ENCODE measurements at regions not wholly inside any gene's neighbourhood (a gene's known extent, or its start where the extent isn't known, plus 50 kb on each side); places are given as distances from the start of the nearest gene placed in this dataset.
"Not testable (repeated sequence)": the region's sequence is repeated elsewhere in the genome, so short reads cannot be mapped to it uniquely, and the experiment has no call there.

GRCh38 chr12:131561051-131561450, 149.8 kb upstream of the SFSWAP start:
- no peak for DNase-seq (ENCODE audit: low read depth in 2 of 2, low spot score in 1 of 2)

- DNase-seq (ENCODE audit: low read depth in 2 of 2, low spot score in 1 of 2): no peak
These were observed 148.8 kb upstream of the SFSWAP start for GRCh38 chr12:131561891-131562684.

GRCh38 chr12:131564138-131564727, 146.7 kb upstream of the SFSWAP start:
- DNase-seq (ENCODE audit: low read depth in 2 of 2, low spot score in 1 of 2): not testable (repeated sequence)

- DNase-seq (ENCODE audit: low read depth in 2 of 2, low spot score in 1 of 2): no peak
These were observed 146.0 kb upstream of the SFSWAP start for GRCh38 chr12:131564845-131565244.

GRCh38 chr12:131565267-131566015, 145.4 kb upstream of the SFSWAP start:
- no peak for DNase-seq (ENCODE audit: low read depth in 2 of 2, low spot score in 1 of 2)

DNA sequence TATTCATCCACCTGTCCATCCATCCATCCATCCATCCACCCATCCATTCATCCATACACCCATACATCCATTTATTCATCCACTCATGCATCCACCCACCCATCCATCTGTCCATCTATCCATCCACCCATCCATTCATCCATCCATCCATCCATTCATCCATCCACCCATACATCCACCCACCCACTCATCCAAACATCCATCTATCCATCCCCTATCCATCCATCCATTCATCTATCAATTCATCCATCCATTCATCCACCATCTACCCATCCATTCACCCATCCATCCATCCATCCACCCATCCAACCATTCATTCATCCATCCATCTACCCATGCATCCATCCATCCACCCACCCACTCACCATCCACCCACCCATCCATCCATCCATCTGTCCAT, 142.6 kb upstream of the SFSWAP start:
- DNase-seq (ENCODE audit: low read depth in 2 of 2, low spot score in 1 of 2): no peak

DNA sequence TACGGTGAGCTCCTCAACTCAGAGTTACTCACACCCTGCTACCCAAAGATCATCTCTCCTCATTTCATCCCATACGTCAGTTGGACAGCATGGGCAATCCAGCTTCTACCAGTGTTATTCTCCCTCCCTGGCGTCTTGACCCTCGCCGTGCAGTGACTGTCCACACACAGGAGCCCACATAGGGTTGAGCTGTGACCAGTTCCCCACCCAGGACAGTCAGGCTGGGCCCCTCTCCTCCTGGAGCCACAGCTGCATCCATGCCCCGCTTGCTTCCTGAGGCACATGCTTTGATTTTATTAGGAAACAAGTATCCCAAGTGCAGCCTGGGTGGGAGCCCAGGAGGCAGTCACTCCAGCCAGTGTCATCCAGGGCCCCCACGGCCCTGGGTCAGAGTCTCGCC, 140.3 kb upstream of the SFSWAP start:
- DNase-seq (ENCODE audit: low read depth in 2 of 2, low spot score in 1 of 2): no peak

GRCh38 chr12:131571827-131572226, 139.1 kb upstream of the SFSWAP start:
- no peak for DNase-seq (ENCODE audit: low read depth in 2 of 2, low spot score in 1 of 2)

GRCh38 chr12:131572626-131573025, 138.3 kb upstream of the SFSWAP start:
- no peak for DNase-seq (ENCODE audit: low read depth in 2 of 2, low spot score in 1 of 2)

DNA sequence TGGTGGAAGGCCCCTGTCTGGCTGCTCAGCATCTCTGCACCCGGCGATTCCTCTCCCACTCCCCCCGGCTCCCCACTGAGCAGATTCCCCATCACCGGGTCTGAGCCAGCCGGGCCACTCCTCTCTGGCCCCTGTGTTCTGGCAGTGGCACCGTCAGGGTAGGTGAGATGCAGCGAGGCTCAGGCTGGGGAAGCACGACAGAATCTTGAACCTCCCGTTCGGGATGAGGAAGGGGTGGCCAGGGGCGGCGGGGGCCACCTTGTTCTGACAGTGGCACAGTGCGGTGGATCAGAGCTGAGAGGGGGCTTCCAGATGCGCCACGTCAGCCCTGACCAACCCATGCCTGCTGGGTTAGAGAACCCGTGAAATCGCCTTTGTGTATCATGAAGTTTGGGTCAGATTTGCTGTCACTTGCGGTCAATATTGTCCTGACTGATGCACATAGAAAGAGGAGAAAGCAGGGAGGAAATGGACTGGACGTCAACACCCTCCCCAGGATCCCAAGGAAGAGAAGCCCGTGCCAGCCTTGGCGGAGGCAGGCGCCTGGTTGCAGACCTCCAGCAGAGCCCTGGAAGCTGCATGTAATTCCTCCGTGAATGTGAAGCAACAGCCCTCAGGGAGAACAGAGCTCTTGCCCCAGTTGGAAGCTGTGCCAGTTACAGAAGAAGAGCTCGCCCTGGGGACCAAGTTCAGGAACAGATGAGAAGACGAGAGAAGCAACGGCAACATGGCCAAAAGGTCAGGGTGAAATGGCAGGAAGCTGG, 137.1 kb upstream of the SFSWAP start:
- DNase-seq (ENCODE audit: low read depth in 2 of 2, low spot score in 1 of 2): no peak

GRCh38 chr12:131574395-131574771, 136.5 kb upstream of the SFSWAP start:
- no peak for DNase-seq (ENCODE audit: low read depth in 2 of 2, low spot score in 1 of 2)

DNA sequence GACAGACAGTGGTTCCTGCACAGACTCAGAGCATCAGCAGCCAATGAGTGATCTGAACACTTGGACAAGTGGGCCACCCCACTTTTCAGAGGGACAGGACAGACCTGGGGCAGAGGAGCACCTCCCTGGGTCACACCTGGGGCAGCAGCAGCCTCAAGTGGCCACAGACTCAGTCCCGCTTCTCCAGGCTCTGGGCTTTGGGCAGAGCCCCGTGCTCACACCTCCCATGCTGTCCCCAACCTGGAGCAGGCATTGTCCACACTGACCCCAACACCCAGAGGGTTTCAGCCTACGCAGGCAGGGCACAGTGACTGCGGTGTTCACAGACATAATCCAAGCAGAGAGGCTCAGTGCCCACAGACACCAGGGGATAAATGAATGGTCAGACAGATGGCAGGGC, 135.5 kb upstream of the SFSWAP start:
- DNase-seq (ENCODE audit: low read depth in 2 of 2, low spot score in 1 of 2): no peak

- DNase-seq (ENCODE audit: low read depth in 2 of 2, low spot score in 1 of 2): peak in 1 of 2 donors; percentile 2
These were observed 134.2 kb upstream of the SFSWAP start for GRCh38 chr12:131576734-131577133.

- no peak for DNase-seq (ENCODE audit: low read depth in 2 of 2, low spot score in 1 of 2)
These were observed 133.1 kb upstream of the SFSWAP start for GRCh38 chr12:131577766-131578165.

GRCh38 chr12:131578828-131579470, 131.9 kb upstream of the SFSWAP start:
- no peak for DNase-seq (ENCODE audit: low read depth in 2 of 2, low spot score in 1 of 2)

DNA sequence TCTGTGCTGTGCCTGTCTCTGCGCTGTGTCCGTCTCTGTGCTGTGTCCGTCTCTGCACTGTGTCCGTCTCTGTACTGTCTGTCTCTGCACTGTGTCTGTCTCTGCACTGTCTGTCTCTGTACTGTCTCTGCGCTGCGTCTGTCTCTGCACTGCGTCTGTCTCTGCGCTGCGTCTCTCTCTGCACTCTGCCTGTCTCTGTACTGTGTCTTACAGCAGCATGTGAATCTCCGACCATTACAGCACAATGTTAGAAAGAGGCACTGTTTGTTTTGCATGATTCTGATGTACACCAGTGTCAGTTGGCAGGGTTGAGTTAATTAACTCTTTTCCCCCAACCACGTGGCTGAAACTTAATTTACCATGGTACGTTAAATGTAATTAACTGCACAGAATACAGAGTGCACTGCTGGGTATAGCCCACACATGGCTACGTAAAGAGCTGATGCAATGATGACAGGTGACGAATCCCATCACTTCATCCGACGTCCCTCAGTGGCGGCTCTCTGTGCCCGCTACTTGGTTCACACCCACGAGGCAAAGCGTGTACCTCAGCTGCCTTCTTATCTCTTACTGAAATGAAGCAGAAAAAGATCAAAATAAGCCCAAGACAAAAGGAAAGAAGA, 127.7 kb upstream of the SFSWAP start:
- no peak for DNase-seq (ENCODE audit: low read depth in 2 of 2, low spot score in 1 of 2)

DNA sequence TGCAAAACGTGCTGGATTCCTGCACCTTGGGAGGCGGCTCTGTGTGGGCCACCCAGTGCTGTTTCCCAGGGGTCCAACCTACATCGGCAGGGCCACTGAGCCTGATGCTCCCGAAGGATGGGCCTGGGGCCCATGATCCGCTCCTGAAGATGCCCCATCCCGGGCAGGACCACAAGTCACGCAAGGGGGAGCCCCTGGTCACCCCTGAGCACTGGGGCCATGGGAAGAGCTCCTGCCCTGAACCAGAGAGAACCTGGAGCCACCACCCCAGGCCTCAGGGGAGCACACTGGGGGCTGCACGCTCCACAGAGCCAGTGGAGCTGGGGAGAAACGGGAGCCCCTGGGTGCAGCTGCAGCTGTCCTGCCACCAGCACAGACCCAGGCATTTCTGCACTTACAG, 124.6 kb upstream of the SFSWAP start:
- DNase-seq (ENCODE audit: low read depth in 2 of 2, low spot score in 1 of 2): no peak

DNA sequence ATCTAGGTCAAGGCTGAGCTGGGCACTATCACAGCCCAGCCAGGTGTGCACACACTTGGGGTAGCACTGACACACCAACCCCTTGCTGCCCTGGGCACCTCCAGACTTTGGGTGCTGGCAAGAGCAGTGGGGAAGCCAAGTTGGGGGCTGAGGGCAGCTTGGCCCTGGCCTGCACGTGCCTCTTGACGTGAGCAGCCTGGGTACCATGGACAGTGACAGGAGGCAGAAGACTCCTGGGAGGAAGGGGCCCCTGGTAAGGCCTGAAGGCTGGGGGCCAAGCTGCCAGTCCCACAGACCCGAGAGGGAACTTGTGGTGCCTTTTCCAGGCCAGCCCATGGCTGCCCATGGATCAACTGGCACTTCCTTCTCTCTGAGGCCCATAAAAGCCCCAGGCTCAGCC, 124.1 kb upstream of the SFSWAP start:
- no peak for DNase-seq (ENCODE audit: low read depth in 2 of 2, low spot score in 1 of 2)

DNA sequence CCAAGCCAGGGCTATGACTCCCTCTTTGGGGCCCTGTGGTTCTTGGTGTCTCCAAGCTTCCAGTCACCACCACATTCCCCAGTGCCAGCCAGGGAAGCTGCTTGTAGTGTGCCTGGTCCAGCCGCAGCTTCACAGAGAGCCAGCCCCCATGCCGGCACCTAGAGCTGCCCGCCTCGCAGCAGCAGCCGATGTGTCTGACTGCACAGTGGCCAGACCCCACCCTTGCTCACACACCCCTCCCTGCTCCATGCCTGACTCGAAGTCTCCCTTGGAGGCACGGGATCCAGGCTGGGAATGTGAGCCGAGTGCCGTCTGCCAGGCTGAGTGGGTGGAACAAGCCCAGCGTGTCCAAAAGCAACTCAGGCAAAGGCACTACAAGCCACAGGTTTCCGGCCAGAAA, 123.3 kb upstream of the SFSWAP start:
- DNase-seq (ENCODE audit: low read depth in 2 of 2, low spot score in 1 of 2): no peak

DNA sequence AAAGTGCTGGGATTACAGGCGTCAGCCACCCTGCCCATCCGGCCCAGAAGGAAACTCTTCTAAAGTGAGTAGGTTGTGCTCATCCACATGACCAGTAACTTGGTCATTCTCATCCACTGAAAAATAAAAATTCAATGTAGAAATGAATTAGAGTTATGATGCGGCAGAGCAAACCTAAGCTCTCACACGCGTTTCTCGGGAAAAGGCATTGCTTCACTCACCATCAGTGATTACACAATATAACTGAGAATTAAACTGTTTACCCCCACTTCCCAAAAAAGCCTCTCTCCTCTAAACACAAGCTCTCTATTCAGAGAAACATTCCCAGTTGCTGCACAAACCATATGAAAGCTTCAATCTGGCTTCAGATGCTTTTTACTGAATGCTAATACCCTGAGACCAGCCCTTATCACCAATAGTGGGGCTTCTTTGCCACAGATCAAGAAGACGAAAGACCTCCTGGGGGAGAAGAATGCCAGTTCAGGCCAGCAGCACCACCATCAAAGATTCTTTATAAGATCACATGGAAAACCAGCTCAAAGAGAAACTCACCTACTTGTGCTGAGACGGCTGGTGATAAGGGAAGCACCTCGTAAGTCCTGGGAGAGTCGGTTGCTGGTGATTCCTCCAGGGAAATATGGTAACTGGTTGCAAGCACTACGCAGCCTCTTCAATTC, 121.5 kb upstream of the SFSWAP start:
- no peak for DNase-seq (ENCODE audit: low read depth in 2 of 2, low spot score in 1 of 2)
